Mesodermal cell (in vitro differentiated cells): ENCODE measurements at regions not wholly inside any gene's neighbourhood (a gene's known extent, or its start where the extent isn't known, plus 50 kb on each side); places are given as distances from the start of the nearest gene placed in this dataset.

Source experiments
- H3K27ac ChIP-seq: 2 replicates; pipeline ENCODE4 v1.7.0; 2013; ENCODE audit warnings: mild to moderate bottlenecking, low read depth, low read length, moderate library complexity; ENCODE audit not compliant: severe bottlenecking
- H3K36me3 ChIP-seq: 2 replicates; pipeline ENCODE4 v1.7.1; 2013; ENCODE audit warnings: mild to moderate bottlenecking, low read length, moderate library complexity; ENCODE audit not compliant: control insufficient read depth, insufficient read depth
- H3K4me1 ChIP-seq: one replicate; pipeline ENCODE4 v1.7.1; 2013; ENCODE audit warnings: mild to moderate bottlenecking, low read length; ENCODE audit not compliant: insufficient read depth, control insufficient read depth, poor library complexity, severe bottlenecking
- H3K4me3 ChIP-seq: 2 replicates; pipeline ENCODE4 v1.7.0; 2013; ENCODE audit warnings: low read length, control low read depth, mild to moderate bottlenecking; ENCODE audit not compliant: insufficient read depth, poor library complexity, severe bottlenecking; ENCODE audit errors: extremely low read depth
- H3K9me3 ChIP-seq: 2 replicates; pipeline ENCODE4 v1.7.1; 2013; ENCODE audit warnings: mild to moderate bottlenecking, low read length, moderate library complexity; ENCODE audit not compliant: control insufficient read depth
- WGBS, 2 experiments: methylation state at CpG; one replicate each; pipeline ENCODE4 v1.1.5; 2013; ENCODE audit warnings: missing lambda C conversion rate in 2 of 2; ENCODE audit not compliant: insufficient coverage in 2 of 2; 5-methylcytosine and 5-hydroxymethylcytosine counted together

DNA sequence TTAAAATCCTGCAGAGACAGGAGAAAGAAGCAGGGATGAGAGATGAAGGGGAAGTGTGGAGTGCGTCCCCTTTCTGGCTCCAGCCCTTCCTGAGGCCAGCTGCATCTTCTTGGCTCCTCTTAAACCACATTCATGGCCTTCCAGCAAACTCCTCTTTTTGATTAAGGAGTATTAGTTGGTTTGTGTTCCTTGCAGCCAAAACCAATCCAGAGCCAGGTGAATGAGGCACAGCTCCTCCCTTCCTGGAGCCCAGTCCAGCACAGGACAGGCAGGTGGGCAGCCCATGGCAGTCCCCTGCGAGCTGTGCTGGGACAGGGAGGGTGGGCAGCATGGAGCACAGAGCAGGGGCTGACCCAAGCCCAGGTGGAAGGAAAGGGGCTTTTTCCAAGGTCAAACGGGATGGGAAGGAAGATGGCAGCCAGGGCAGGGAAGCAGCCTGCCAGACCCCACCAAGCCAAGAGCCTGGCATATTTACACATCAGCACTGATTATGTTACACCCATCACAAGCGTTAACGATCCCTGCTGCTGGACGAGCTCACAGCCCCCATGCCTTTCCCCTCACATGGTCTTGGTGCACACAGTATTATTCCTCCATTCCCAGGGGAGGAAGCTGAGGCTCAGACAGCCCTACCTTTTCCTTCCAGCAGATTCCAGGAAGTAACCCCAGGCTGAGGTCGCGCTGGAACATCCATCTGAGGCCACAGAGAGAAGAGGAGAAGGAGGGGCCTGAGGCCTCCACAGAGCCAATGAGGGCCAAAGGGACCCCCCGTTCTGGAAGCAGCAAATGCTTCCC lies 175.6 kb downstream of the SMAD6 start:
- no peak overlapping the region for H3K4me3 ChIP-seq
- peaks cover 34% of the 10 kb centered on the region for H3K4me1 ChIP-seq
- no peak overlapping the region for H3K27ac ChIP-seq
- H3K36me3 ChIP-seq: no peaks in the 10 kb centered on the region
- H3K9me3 ChIP-seq: peaks cover 3% of the 10 kb centered on the region
- 85% methylated on average over 4 to 7 of the region's 9 CpGs for WGBS, 2 experiments

DNA sequence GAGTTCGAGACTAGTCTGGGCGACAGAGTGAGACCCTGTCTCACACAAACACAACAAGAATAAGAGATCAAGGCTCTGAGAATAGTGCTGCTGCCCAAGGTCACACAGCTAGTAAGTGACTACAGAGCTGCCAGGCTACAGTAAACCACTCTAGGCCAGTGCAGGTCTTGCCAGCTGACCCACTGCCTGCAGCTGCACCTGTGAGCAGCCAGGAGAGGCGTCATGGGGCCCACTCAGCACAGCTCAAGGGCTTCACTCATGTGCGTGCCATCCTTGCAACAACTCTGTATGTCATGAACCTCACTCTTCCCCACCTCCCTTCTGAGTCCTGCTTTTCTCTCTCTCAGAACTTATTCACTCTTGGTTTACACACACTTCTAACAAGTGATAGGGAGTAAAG lies 176.7 kb downstream of the SMAD6 start:
- H3K9me3 ChIP-seq: no peaks in the 10 kb centered on the region
- H3K27ac ChIP-seq: no peak overlapping the region
- no peaks in the 10 kb centered on the region for H3K36me3 ChIP-seq
- 93 to 94% methylated on average over 3 to 4 of the region's 4 CpGs for WGBS, 2 experiments
- peaks cover 40% of the 10 kb centered on the region for H3K4me1 ChIP-seq
- H3K4me3 ChIP-seq: no peak overlapping the region

DNA sequence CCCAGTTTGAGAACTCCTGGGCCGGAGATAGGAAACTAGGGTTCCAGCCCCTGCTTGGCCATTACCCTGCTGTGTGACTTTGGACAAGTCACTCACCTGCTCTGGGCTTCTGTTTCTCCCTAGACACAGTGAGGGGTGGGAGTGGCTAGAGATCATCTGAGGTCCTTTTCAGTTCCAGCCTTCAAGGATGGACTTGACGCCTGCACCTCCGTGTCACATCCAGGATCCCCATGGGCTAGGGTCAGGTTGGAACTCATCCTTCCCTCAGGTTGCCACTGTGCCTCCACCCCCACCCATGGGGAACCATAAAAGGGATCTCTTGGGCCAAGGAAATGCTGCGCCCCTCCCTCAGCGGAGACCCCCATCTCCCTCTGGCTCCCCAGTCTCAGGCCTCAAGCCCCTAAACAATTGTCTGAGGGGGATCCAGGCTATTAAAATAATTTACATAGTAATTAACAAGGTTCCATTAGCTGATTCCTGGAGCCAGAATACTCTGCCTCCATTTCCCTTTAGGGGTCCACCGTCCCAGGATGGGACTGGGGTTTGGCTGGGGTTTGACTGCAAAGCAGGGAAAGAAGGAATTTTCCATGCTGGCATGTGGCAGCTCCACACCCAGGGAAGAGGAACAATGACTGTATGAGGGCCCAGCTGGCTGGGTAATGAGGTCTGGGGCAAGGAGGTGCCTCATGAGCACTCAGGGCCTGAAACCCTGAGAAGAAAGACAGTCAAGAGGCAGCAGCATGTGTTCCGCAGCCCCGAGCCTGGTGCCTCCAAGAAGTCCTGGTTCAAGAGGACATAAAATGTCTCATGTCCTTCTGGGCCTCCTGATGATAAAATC lies 177.7 kb downstream of the SMAD6 start:
- 89 to 96% methylated on average over 6 of the region's 8 CpGs for WGBS, 2 experiments
- H3K36me3 ChIP-seq: no peaks in the 10 kb centered on the region
- peaks cover 50% of the 10 kb centered on the region for H3K4me1 ChIP-seq
- H3K27ac ChIP-seq: no peak overlapping the region
- no peaks in the 10 kb centered on the region for H3K9me3 ChIP-seq
- no peak overlapping the region for H3K4me3 ChIP-seq

DNA sequence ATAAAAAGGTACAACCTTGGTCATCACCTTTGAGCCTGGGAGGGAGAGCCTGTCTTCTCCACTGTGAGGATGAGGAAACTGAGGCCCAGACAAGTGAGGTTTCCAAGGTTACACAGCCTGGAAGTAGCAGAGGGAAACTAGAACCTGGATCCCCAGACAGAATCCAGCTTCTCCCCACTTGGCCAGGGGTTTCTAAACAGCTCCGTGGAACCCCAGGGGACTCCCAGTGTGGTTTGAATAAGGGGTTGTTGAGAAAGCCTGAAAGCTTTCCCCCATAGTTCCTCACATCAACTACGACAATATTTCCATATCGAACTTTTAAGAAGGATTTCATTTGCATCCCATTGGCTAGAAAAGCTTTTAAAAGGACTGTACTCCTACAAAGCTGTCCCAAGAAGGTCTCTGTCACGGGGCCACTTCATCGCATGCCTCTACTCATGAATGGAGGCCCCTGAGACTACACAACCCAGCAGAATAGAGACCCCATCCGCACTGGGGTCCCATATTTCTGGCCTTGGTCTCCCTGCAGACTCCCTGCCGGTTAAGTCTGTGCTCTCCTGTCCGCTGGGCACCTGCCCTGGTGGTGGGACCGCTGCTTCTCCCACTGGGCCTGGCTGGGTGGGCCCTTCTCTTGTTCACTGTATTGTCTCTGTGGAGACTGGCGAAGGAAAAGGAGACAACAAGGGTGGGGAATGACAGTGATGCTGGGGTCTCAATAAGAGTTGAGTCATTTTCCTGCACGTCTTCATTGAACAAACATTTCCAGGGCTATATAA lies 178.5 kb downstream of the SMAD6 start:
- H3K36me3 ChIP-seq: no peaks in the 10 kb centered on the region
- H3K9me3 ChIP-seq: peaks cover 4% of the 10 kb centered on the region
- H3K27ac ChIP-seq: no peak overlapping the region
- 92 to 99% methylated on average over 8 to 10 of the region's 11 CpGs for WGBS, 2 experiments
- no peak overlapping the region for H3K4me3 ChIP-seq
- H3K4me1 ChIP-seq: peaks cover 54% of the 10 kb centered on the region

DNA sequence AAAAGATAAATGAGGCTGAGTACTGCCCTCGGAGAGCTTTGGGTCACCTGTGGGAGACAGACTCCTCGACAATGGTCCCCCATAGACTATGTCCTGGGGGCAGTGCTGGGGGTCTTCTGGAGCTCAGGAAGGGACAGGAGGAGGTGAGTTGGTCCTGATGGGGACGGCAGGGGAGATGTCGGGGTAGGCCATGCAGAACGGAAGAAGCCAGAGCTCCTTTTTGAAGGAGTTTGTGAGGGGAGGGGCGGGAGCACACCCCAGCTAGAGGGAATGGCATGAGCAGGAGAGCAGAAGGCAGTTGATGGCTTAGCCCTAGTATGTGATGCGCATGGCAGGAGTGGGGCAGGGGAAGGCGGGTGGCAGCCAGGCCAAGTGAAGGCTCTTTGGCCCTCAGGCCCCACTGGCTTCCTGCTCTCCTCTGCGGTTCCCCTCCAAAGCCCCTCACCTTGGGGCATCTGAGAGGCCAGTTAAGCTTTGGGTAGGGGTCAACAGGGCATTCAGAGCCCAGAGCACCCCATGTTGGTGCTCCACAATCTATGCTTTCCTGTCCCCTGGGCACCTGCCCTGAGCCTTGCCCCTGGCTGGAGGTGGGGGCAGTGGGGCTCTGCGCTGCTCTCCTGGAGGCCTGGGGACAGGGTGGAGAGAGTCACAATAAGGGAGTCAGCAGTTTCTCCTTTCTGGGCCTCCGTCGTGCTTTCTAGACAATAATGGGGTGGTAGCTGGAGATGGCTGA lies 179.3 kb downstream of the SMAD6 start:
- no peaks in the 10 kb centered on the region for H3K36me3 ChIP-seq
- no peak overlapping the region for H3K4me3 ChIP-seq
- 97 to 100% methylated on average over 8 of the region's 12 CpGs for WGBS, 2 experiments
- peaks cover 12% of the 10 kb centered on the region for H3K9me3 ChIP-seq
- no peak overlapping the region for H3K27ac ChIP-seq
- H3K4me1 ChIP-seq: peaks cover 50% of the 10 kb centered on the region

DNA sequence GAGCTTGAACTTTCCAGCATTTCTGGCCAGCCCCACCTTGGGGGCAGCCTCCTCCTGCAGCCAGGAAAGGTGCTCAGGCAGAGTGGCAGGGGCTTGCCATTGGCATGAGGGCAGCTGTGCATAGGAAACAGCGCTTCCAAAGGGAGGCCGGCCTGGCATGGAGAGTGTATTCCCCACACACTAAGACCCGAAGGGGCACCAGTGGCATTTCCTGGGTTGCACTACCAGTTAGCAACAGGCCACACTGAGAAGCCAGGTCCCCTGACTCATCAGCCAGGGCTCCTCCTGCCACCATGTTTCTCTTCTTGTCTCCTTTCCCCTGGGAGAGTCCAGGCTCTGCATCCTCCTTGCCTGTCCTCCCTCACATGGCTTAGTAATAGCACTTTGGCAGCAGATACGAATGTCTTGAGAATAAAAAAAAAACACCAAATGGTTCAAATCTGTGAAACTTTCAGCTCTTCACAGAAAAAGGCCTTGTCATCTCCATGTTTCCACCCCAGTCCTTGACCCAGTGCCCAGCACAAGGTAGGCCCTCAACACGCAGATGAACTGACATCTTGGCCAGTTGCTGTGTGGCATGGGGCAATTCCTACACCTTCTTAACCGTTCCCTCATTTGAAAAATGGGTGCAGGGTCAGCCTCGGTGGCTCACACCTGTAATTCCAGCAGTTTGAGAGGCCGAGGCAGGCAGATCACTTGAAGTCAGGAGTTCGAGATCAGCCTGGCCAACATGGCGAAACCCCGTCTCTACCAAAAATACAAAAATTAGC lies 180.4 kb downstream of the SMAD6 start:
- peaks cover 23% of the 10 kb centered on the region for H3K9me3 ChIP-seq
- WGBS, 2 experiments: 95 to 97% methylated on average over 11 of the region's 11 CpGs
- H3K27ac ChIP-seq: peak overlapping the region; percentile 96
- peaks cover 50% of the 10 kb centered on the region for H3K4me1 ChIP-seq
- no peak overlapping the region for H3K4me3 ChIP-seq
- no peaks in the 10 kb centered on the region for H3K36me3 ChIP-seq

DNA sequence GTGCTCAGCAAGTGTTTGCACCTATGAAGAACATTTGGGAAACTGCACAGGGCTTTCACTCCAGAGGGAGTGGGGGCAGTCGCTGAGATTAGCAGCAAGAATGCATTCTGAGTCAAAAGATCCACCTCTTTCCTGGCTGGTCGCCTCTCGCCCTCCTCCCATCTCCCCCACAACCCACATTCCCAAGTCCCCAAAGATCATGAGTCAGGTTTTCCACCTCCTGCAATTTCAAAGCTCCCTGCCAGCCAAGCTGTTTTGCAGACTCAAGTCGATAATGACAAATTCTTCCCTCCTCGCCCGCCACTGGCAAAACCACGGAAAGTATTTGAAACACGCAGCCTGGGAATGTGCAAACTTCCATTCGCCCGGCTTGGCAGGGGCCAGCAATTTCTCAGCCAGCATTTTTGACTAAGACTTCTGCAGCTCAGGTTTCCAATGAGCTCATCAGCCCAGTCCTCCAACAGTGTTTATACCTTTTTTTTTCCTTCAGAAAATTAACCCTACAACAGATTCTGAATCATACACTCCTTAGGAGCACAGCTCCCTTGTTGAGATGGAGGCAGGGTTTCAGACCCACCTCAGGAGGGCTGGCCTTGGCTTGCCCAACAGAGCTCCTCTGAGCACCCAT lies 181.4 kb downstream of the SMAD6 start:
- WGBS, 2 experiments: 1 to 6% methylated on average over 10 of the region's 10 CpGs
- Histone ChIP-seq H3K27ac (peak overlapping the region; percentile 96), H3K4me1 (peaks cover 45% of the 10 kb centered on the region), H3K4me3 (no peak overlapping the region), H3K36me3 (no peaks in the 10 kb centered on the region), H3K9me3 (peaks cover 27% of the 10 kb centered on the region)

DNA sequence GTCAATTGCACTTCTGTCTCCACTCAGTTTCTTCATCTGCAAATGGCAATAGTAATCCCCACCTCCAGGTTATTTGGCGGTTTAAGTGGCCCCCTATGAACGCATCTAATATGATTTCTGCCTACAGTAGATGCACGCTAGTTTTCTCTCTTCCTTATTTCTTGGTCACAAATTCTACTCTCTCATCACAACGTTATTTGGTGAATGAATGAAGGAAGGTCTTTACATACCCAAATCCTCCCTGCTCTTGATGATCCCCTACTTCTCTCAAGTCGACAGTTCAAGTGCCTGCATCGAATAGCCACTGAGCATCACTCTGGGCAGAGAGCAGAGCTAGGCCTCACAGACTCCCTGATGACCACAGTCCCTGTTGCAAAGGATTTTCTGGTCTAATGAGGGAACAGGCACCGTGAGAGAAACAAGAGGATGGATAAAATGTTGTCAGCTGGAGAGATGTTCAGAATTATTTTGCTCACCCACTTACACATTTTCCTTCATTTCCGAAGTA lies 181.2 kb upstream of the SMAD3 start:
- peaks cover 27% of the 10 kb centered on the region for H3K9me3 ChIP-seq
- no peak overlapping the region for H3K4me3 ChIP-seq
- no peaks in the 10 kb centered on the region for H3K36me3 ChIP-seq
- WGBS, 2 experiments: 92 to 93% methylated on average over 3 of the region's 8 CpGs
- peaks cover 45% of the 10 kb centered on the region for H3K4me1 ChIP-seq
- H3K27ac ChIP-seq: peak overlapping the region; percentile 96

DNA sequence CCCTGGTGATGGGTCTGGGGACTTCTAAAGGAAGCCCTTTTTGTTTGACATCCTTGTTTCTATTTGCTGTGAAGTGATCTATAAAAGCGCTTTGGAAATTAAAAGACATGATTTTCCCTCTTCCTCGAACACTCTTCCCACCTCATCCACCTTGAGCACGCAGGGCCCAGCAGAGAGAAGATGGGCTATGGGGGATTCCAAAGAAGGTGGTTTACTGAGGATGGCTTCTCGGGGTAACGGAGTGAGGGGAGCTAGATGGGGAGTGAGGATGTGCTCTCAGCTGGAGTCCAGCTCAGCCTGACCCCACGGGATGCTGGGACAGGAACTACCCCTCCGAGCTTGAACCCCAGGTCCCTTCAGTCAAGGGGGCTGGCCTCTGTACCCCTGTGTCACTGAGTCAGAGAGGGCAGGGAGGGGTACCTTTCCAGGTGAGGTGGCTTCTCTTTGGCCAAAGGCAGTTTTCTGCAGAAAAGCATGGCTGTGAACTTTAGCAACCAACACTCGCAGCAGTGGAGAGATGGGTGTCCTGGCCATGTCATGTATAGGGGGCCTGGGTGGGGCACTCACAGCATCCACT lies 180.7 kb upstream of the SMAD3 start:
- 92 to 98% methylated on average over 5 of the region's 8 CpGs for WGBS, 2 experiments
- Histone ChIP-seq H3K4me1 (peaks cover 44% of the 10 kb centered on the region), H3K36me3 (no peaks in the 10 kb centered on the region), H3K27ac (peak overlapping the region; percentile 96), H3K9me3 (peaks cover 28% of the 10 kb centered on the region), H3K4me3 (no peak overlapping the region)
